ENCODE measurements at regions not wholly inside any gene's neighbourhood (a gene's known extent, or its start where the extent isn't known, plus 50 kb on each side); places are given as distances from the start of the nearest gene placed in this dataset.

DNA sequence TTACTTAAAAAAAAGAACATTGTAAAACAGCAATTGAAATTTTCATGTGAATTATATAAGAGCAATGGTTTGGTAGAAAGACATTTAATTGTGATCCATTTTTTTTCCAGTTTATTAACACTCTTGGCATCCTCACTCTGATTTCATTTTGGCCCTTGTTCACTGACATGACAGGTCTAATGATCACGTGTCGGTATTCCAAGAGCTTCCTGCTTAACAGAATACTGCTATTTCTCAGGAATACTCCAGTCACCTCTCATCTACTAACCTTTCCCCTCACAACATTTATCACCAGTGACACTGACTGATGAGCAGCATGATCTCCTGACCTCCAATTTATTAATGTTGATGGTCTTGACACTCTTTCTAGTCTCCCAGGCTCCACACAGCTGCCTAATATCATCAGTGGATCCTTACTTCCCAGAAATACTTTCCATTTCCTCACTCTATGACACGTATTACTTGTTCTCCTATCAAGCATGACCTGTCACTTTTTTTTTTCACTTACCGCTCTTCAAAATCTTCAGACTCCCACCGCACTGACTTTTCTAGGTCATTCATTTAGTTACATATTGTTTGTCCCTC, 847.8 kb upstream of the SLIT2 start:
- intact Hi-C loops (cut with DNase I; ENCODE audit: low total_unique reads) = no loop called here
- H3K27ac ChIP-seq = no peak overlapping the region
- DNase-seq = no peak
- TF ChIP-seq CTCF (IDR thresholded peaks at IDR 0.05 in 8 of 11, conservative IDR thresholded peaks at IDR 0.05 in 3 of 11) (no peak), POLR2A (IDR thresholded peaks at IDR 0.05) (no peak), POLR2AphosphoS5 (IDR thresholded peaks at IDR 0.05) (no peak)
- no peak overlapping the region for H3K4me3 ChIP-seq
- H3K9me3 ChIP-seq = peaks cover 0 to 4% (median 0%) of the 10 kb centered on the region in 8 donors
- H3K4me1 ChIP-seq = no peaks in the 10 kb centered on the region
- no peaks in the 10 kb centered on the region for H3K36me3 ChIP-seq
- H3K27me3 ChIP-seq (replicated peaks in 1 of 7) = no peaks in the 10 kb centered on the region
- WGBS, 5 donors = 53 to 67% (median 57%) methylated on average over 5 of the region's 5 CpGs

- H3K4me3 ChIP-seq = no peak overlapping the region
- no peak for DNase-seq
- H3K9me3 ChIP-seq = peaks cover 0 to 4% (median 0%) of the 10 kb centered on the region in 8 donors
- H3K27ac ChIP-seq = no peak overlapping the region
- H3K27me3 ChIP-seq (replicated peaks in 1 of 7) = no peaks in the 10 kb centered on the region
- no peaks in the 10 kb centered on the region for H3K36me3 ChIP-seq
- no peak for TF ChIP-seq CTCF (IDR thresholded peaks at IDR 0.05 in 8 of 11, conservative IDR thresholded peaks at IDR 0.05 in 3 of 11)
- TF ChIP-seq POLR2AphosphoS5 (IDR thresholded peaks at IDR 0.05) = no peak
- intact Hi-C loops (cut with DNase I; ENCODE audit: low total_unique reads) = no loop called here
- 72 to 87% (median 85%) methylated on average over 2 of the region's 2 CpGs for WGBS, 5 donors
- no peaks in the 10 kb centered on the region for H3K4me1 ChIP-seq
These were observed 849.1 kb upstream of the SLIT2 start for GRCh38 chr4:19402581-19403065.

GRCh38 chr4:19401301-19402080, 850.2 kb upstream of the SLIT2 start:
- intact Hi-C loops (cut with DNase I; ENCODE audit: low total_unique reads) = no loop called here
- 91 to 98% (median 93%) methylated on average over 1 of the region's 1 CpG for WGBS, 5 donors
- no peaks in the 10 kb centered on the region for H3K36me3 ChIP-seq
- no peak for DNase-seq
- no peak overlapping the region for H3K4me3 ChIP-seq
- TF ChIP-seq CTCF (IDR thresholded peaks at IDR 0.05 in 8 of 11, conservative IDR thresholded peaks at IDR 0.05 in 3 of 11) = no peak
- no peak for TF ChIP-seq POLR2AphosphoS5 (IDR thresholded peaks at IDR 0.05)
- TF ChIP-seq POLR2A (IDR thresholded peaks at IDR 0.05) = no peak
- H3K27ac ChIP-seq = no peak overlapping the region
- H3K4me1 ChIP-seq = no peaks in the 10 kb centered on the region
- no peaks in the 10 kb centered on the region for H3K27me3 ChIP-seq (replicated peaks in 1 of 7)
- H3K9me3 ChIP-seq = peaks cover 0 to 4% (median 0%) of the 10 kb centered on the region in 8 donors

GRCh38 chr4:19400820-19401219, 850.9 kb upstream of the SLIT2 start:
- no peak for DNase-seq
- 76 to 89% (median 78%) methylated on average over 1 of the region's 1 CpG for WGBS, 5 donors
- no peaks in the 10 kb centered on the region for H3K4me1 ChIP-seq
- H3K4me3 ChIP-seq = no peak overlapping the region
- no peaks in the 10 kb centered on the region for H3K27me3 ChIP-seq (replicated peaks in 1 of 7)
- H3K36me3 ChIP-seq = no peaks in the 10 kb centered on the region
- TF ChIP-seq CTCF (IDR thresholded peaks at IDR 0.05 in 8 of 11, conservative IDR thresholded peaks at IDR 0.05 in 3 of 11) (no peak), POLR2A (IDR thresholded peaks at IDR 0.05) (no peak), POLR2AphosphoS5 (IDR thresholded peaks at IDR 0.05) (no peak)
- intact Hi-C loops (cut with DNase I; ENCODE audit: low total_unique reads) = no loop called here
- H3K27ac ChIP-seq = no peak overlapping the region
- H3K9me3 ChIP-seq = peaks cover 0 to 4% (median 0%) of the 10 kb centered on the region in 8 donors
